ENCODE measurements at regions not wholly inside any gene's neighbourhood (a gene's known extent, or its start where the extent isn't known, plus 50 kb on each side); places are given as distances from the start of the nearest gene placed in this dataset.
"Not testable (repeated sequence)": the region's sequence is repeated elsewhere in the genome, so short reads cannot be mapped to it uniquely, and the experiment has no call there.

GRCh38 chr11:36750349-36750748, 152.3 kb upstream of the RAG2 start:
- no peak overlapping the region for H3K4me3 Mint-ChIP-seq
- intact Hi-C loops (cut with micrococcal nuclease): no loop called here
- DNase-seq: peak; percentile 50
- H3K9me3 Mint-ChIP-seq: no peaks in the 10 kb centered on the region
- H3K36me3 Mint-ChIP-seq (ENCODE audit: low read depth): no peaks in the 10 kb centered on the region
- H3K27me3 Mint-ChIP-seq: peaks cover 5% of the 10 kb centered on the region
- no peaks in the 10 kb centered on the region for H3K4me1 Mint-ChIP-seq
- H3K27ac Mint-ChIP-seq: no peak overlapping the region

DNA sequence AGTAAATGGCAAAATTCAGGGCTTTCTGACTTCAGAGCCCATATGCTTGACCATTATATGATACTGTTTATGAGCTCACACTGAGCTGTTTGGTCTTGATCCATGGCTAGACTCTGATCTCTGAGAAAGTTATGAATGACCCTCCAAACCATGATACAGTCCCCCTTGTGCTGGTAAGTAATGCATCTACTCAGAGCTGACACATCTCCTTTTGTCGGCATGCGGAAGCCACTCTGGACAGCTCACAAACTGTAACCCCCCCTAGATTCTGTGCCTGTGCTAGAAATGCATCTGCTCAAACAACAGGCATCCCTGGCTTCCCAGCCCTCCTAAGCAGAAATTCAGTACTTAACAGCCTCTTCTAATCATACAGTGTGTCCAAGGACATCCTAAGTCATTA, 150.8 kb upstream of the RAG2 start:
- H3K4me3 Mint-ChIP-seq: no peak overlapping the region
- H3K4me1 Mint-ChIP-seq: peaks cover 2% of the 10 kb centered on the region
- intact Hi-C loops (cut with micrococcal nuclease): no loop called here
- DNase-seq: no peak
- no peak overlapping the region for H3K27ac Mint-ChIP-seq
- H3K27me3 Mint-ChIP-seq: peaks cover 10% of the 10 kb centered on the region
- no peaks in the 10 kb centered on the region for H3K9me3 Mint-ChIP-seq
- H3K36me3 Mint-ChIP-seq (ENCODE audit: low read depth): no peaks in the 10 kb centered on the region

DNA sequence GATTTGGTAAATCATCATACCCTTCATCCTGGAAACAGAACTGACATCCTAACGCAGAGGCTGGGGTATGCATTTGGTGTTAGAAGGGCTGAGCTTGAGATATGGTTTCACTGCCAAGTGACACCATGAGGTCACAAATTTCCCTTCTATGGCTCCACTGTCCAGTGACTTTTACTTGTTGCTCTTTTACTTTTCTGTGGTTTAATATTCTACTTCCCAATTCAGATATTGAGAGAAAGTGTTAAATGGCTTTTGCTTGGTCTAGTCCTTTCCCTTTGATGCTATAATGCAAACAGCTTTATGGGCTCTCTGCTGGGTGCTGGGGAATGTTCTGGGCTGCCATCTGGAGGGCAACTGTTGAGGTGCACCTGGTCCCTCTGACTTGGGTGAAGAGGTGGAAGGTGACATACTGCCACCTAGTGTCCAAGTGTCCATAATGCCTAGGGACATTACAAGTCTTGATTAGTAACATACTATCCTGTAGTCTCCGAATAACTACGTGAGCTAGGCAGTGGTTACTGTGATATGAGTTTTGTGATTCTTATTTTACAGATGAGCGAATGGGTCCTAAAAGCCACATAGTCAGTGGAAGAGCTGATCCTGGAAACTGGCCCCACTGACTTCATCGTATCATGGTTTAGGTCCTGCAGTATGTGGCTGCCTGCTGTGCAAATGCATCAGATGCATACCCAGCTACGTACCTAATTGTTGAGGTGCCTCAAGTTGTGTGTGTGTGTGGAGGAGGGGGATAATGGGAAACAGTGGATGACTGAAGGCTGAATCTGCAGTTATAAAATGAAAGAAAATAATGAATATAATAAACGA, 149.1 kb upstream of the RAG2 start:
- no peaks in the 10 kb centered on the region for H3K36me3 Mint-ChIP-seq (ENCODE audit: low read depth)
- H3K27ac Mint-ChIP-seq: no peak overlapping the region
- intact Hi-C loops (cut with micrococcal nuclease): loop anchor here (1.0 to 2.0 kb wide), 4 partner anchors 45 to 455 kb away; partner anchors contain the start of gene TRAF6
- no peak overlapping the region for H3K4me3 Mint-ChIP-seq
- peaks cover 2% of the 10 kb centered on the region for H3K4me1 Mint-ChIP-seq
- H3K27me3 Mint-ChIP-seq: peaks cover 12% of the 10 kb centered on the region
- DNase-seq: peak; percentile 96
- H3K9me3 Mint-ChIP-seq: no peaks in the 10 kb centered on the region

DNA sequence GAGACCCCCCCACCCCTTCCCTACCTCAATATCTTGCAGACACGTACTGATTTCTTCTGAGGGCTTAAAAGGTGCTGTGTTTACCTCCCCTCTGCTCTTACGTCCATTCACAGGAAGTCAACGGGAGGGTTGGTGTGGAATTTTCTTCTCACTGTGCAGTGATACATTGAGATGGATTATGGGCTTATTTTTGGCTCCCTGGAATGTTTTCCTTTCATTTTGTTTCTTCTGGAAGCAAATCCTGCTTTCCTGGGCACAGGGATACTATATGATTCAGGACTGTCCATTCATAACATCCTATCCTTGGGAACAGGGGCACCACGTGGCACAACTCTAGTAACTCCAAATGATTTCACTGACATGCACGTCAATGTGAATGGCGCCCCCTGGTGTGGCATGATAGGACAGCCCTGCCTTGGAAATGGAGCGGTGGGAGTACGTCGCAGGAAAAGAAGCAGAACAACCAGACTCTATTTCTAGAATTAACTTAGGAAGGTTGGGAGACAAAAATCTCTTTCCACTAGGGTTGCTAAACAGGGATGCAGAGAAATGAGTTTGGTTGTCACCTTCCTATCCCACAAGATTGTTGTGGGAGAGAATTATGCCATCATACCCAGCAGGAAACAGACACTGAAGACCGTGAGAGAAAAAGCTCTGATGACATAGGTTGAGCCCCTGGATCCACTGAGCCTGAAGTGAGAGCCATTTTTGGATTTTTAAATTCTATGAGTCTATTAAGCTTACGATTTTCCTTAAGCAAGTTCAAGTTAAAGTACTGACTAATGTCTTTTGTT, 146.5 kb upstream of the RAG2 start:
- Mint-ChIP-seq H3K4me1 (peaks cover 2% of the 10 kb centered on the region), H3K4me3 (no peak overlapping the region), H3K9me3 (no peaks in the 10 kb centered on the region), H3K27ac (no peak overlapping the region), H3K36me3 (ENCODE audit: low read depth) (no peaks in the 10 kb centered on the region), H3K27me3 (peaks cover 14% of the 10 kb centered on the region)
- intact Hi-C loops (cut with micrococcal nuclease): no loop called here
- peak; percentile 88 for DNase-seq

- intact Hi-C loops (cut with micrococcal nuclease): no loop called here
- Mint-ChIP-seq H3K27ac (no peak overlapping the region), H3K9me3 (no peaks in the 10 kb centered on the region), H3K4me3 (no peak overlapping the region), H3K27me3 (peaks cover 11% of the 10 kb centered on the region), H3K4me1 (peaks cover 2% of the 10 kb centered on the region), H3K36me3 (ENCODE audit: low read depth) (no peaks in the 10 kb centered on the region)
- DNase-seq: no peak
These were observed 145.0 kb upstream of the RAG2 start for GRCh38 chr11:36743039-36743438.

- Mint-ChIP-seq H3K4me3 (no peak overlapping the region), H3K9me3 (no peaks in the 10 kb centered on the region), H3K27me3 (peaks cover 9% of the 10 kb centered on the region), H3K36me3 (ENCODE audit: low read depth) (no peaks in the 10 kb centered on the region), H3K4me1 (peaks cover 2% of the 10 kb centered on the region), H3K27ac (no peak overlapping the region)
- DNase-seq: no peak
- intact Hi-C loops (cut with micrococcal nuclease): no loop called here
These were observed 143.5 kb upstream of the RAG2 start for GRCh38 chr11:36741515-36741914.

GRCh38 chr11:36738292-36738861, 140.3 kb upstream of the RAG2 start:
- Mint-ChIP-seq H3K4me1 (no peaks in the 10 kb centered on the region), H3K36me3 (ENCODE audit: low read depth) (no peaks in the 10 kb centered on the region), H3K27ac (no peak overlapping the region), H3K9me3 (no peaks in the 10 kb centered on the region), H3K27me3 (peaks cover 6% of the 10 kb centered on the region), H3K4me3 (no peak overlapping the region)
- DNase-seq: no peak
- intact Hi-C loops (cut with micrococcal nuclease): no loop called here

DNA sequence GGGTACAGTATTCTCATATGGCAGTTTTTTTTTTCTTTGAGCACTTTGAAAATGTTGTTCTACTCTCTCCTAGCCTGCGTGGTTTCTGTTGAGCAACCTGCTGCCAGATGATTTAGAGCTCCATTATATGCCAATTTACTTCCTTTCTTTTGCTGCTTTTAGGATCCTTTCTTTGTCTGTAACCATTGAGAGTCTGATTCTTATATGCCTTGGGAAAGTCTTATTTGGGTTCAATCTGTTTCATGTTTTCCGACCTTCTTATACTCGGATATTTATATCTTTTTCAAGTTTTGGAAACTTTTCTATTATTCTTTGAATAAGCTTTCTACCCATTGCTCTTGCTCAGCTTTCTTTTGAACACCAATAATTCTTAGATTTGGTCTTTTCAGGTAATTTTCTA, 138.1 kb upstream of the RAG2 start:
- Mint-ChIP-seq H3K27ac (no peak overlapping the region), H3K27me3 (peaks cover 3% of the 10 kb centered on the region), H3K9me3 (no peaks in the 10 kb centered on the region), H3K4me1 (no peaks in the 10 kb centered on the region), H3K4me3 (no peak overlapping the region), H3K36me3 (ENCODE audit: low read depth) (no peaks in the 10 kb centered on the region)
- DNase-seq: no peak
- intact Hi-C loops (cut with micrococcal nuclease): no loop called here

GRCh38 chr11:36733721-36734120, 135.7 kb upstream of the RAG2 start:
- H3K4me3 Mint-ChIP-seq; H3K36me3 Mint-ChIP-seq (ENCODE audit: low read depth); H3K9me3 Mint-ChIP-seq; DNase-seq; intact Hi-C loops (cut with micrococcal nuclease); H3K27me3 Mint-ChIP-seq; H3K4me1 Mint-ChIP-seq; H3K27ac Mint-ChIP-seq: not testable (repeated sequence)

DNA sequence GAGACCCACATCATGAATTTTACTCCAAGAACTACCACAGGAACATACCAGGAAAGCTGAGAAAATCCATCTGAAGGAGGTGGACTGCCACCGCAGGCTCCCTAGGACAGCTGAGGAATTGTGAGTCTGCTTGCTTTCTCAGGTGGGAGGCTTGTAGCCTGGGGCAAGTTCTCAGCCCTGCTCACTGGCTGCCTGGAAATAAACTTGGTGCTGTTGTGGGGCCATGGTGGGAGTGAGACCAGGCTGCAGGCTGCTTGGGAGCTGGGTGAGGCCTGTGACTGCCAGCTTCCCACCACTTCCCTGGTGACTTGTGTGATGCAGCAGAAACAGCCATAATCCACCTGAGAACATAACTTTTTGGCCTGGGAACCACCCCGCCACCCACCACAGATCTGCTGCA, 132.7 kb upstream of the RAG2 start:
- no peak overlapping the region for H3K4me3 Mint-ChIP-seq
- DNase-seq: no peak
- no peak overlapping the region for H3K27ac Mint-ChIP-seq
- no peaks in the 10 kb centered on the region for H3K9me3 Mint-ChIP-seq
- intact Hi-C loops (cut with micrococcal nuclease): no loop called here
- peaks cover 2% of the 10 kb centered on the region for H3K27me3 Mint-ChIP-seq
- no peaks in the 10 kb centered on the region for H3K4me1 Mint-ChIP-seq
- H3K36me3 Mint-ChIP-seq (ENCODE audit: low read depth): no peaks in the 10 kb centered on the region

DNA sequence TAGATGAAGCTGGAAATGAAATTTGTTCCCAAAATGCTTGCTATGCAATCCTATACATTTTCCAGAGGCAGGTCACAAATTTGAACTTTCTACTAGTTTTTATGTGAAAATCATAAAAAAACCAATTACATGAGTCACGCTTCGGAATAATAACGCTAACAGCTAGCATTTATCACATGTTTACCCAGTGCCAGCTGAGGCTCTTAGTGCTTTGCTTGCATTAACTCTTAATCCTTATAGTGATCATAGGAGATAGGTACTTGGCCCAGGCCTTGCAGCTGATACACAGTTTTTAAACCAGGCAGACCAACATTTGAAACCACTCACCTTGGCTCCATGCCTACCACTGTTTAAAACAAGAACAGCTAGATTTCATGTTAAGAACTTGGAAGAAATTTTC, 131.8 kb upstream of the RAG2 start:
- Mint-ChIP-seq H3K36me3 (ENCODE audit: low read depth) (no peaks in the 10 kb centered on the region), H3K27me3 (no peaks in the 10 kb centered on the region), H3K4me3 (no peak overlapping the region), H3K27ac (no peak overlapping the region), H3K9me3 (no peaks in the 10 kb centered on the region), H3K4me1 (no peaks in the 10 kb centered on the region)
- intact Hi-C loops (cut with micrococcal nuclease): no loop called here
- DNase-seq: no peak

DNA sequence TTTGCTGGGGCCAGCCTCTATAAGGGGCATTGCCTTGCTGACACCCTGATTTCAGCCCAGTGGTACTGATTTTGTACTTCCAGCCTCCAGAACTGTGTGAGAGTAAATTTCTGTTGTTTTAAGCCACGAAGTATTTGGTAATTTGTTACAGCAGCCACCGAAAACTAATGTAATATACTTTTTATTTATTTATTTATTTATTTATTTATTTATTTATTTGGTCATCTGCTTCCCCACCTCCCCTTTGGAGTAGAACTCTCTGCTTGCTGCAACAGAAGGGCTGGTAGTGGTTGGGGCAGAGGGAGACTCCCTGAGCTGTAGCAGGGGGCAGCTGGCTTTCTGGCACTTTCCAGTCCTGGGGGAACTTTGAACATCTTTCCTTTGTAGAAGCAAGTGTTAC, 128.4 kb upstream of the RAG2 start:
- DNase-seq: no peak
- no peaks in the 10 kb centered on the region for H3K4me1 Mint-ChIP-seq
- H3K36me3 Mint-ChIP-seq (ENCODE audit: low read depth): no peaks in the 10 kb centered on the region
- peaks cover 3% of the 10 kb centered on the region for H3K27me3 Mint-ChIP-seq
- H3K4me3 Mint-ChIP-seq: no peak overlapping the region
- intact Hi-C loops (cut with micrococcal nuclease): no loop called here
- H3K27ac Mint-ChIP-seq: no peak overlapping the region
- H3K9me3 Mint-ChIP-seq: no peaks in the 10 kb centered on the region

DNA sequence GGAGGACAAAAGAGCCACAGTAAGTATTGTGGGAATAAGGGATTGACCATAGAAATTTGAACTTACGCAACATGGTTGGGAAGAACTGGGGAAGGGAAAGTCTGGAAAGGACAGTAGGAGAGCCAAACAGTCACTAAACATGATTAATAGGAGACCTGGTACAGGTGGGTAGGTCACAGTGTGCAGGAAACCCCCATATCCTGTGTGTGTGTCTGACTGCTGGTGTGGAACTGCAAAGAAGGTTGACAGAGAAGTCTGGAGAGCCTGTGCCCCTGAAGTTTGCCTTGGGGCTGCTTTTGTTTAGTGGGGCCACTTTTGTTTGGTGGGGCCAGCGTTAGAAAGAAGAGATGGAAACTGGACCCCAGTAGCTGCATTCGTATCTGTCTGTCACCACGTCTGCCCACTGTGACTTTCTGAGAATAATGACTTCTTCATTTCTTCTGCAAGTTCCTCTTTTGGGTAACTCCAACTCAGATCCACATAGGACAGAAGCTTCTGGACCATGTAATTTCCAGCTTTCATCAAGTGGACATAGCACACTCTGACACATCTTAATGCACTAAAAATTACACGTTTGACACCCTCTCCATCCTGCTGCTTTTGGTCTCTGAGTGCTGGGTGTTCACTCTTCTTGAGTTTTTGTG, 126.8 kb upstream of the RAG2 start:
- Mint-ChIP-seq H3K4me3 (no peak overlapping the region), H3K9me3 (no peaks in the 10 kb centered on the region), H3K36me3 (ENCODE audit: low read depth) (no peaks in the 10 kb centered on the region), H3K27me3 (peaks cover 3% of the 10 kb centered on the region), H3K27ac (no peak overlapping the region), H3K4me1 (no peaks in the 10 kb centered on the region)
- DNase-seq: no peak
- intact Hi-C loops (cut with micrococcal nuclease): no loop called here

DNA sequence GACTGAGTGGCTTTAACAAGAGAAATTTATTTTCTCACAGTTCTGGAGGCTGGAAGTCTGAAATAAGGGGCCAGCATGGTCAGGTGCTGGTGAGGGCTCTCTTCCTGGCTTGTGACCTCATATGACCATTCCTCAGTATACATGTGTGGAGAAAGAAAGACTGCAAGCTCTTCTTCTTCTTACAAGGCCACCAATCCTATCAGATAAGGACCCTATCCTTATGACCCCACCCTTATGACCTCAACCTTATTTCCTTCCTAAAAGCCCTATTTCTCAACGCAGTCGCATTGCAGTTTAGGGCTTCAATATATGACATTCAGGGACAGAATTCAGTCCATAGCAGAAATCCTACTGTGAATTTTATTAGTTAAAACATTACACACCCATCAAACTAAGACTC, 124.4 kb upstream of the RAG2 start:
- H3K36me3 Mint-ChIP-seq (ENCODE audit: low read depth): no peaks in the 10 kb centered on the region
- no peaks in the 10 kb centered on the region for H3K9me3 Mint-ChIP-seq
- no peak for DNase-seq
- H3K4me1 Mint-ChIP-seq: no peaks in the 10 kb centered on the region
- intact Hi-C loops (cut with micrococcal nuclease): no loop called here
- no peak overlapping the region for H3K4me3 Mint-ChIP-seq
- H3K27me3 Mint-ChIP-seq: peaks cover 3% of the 10 kb centered on the region
- H3K27ac Mint-ChIP-seq: no peak overlapping the region
